Liver (tissue), 2 donors: ENCODE measurements at regions not wholly inside any gene's neighbourhood (a gene's known extent, or its start where the extent isn't known, plus 50 kb on each side); places are given as distances from the start of the nearest gene placed in this dataset.

ENCODE experiments used
- CTCF ChIP-seq: fragments of 150-350 bp; IDR thresholded peaks from 2 replicates; pipeline ENCODE4 v1.5.1; 2017; ENCODE audit warnings: improper control_type of control experiment, low read depth, low read length; ENCODE audit not compliant: missing input control
- TF ChIP-seq, protein P1 (sequence below): IDR thresholded peaks from 2 replicates; pipeline ENCODE4 v1.6.1; 2016; ENCODE audit warnings: antibody characterized with exemption, mild to moderate bottlenecking
- donor health status: healthy.

- TF ChIP-seq, protein P1, sequence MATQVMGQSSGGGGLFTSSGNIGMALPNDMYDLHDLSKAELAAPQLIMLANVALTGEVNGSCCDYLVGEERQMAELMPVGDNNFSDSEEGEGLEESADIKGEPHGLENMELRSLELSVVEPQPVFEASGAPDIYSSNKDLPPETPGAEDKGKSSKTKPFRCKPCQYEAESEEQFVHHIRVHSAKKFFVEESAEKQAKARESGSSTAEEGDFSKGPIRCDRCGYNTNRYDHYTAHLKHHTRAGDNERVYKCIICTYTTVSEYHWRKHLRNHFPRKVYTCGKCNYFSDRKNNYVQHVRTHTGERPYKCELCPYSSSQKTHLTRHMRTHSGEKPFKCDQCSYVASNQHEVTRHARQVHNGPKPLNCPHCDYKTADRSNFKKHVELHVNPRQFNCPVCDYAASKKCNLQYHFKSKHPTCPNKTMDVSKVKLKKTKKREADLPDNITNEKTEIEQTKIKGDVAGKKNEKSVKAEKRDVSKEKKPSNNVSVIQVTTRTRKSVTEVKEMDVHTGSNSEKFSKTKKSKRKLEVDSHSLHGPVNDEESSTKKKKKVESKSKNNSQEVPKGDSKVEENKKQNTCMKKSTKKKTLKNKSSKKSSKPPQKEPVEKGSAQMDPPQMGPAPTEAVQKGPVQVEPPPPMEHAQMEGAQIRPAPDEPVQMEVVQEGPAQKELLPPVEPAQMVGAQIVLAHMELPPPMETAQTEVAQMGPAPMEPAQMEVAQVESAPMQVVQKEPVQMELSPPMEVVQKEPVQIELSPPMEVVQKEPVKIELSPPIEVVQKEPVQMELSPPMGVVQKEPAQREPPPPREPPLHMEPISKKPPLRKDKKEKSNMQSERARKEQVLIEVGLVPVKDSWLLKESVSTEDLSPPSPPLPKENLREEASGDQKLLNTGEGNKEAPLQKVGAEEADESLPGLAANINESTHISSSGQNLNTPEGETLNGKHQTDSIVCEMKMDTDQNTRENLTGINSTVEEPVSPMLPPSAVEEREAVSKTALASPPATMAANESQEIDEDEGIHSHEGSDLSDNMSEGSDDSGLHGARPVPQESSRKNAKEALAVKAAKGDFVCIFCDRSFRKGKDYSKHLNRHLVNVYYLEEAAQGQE, result no peak
- no peak for TF ChIP-seq CTCF
Observed at GRCh38 chr2:56630286-56630685, 446.5 kb downstream of the CCDC85A start.
